C4-2B (cell line): ENCODE measurements at regions not wholly inside any gene's neighbourhood (a gene's known extent, or its start where the extent isn't known, plus 50 kb on each side); places are given as distances from the start of the nearest gene placed in this dataset.

Experiments
- ZFX ChIP-seq: fragments of 450-650 bp; IDR thresholded peaks from 2 replicates; pipeline ENCODE4 v1.6.1; 2017
- TF ChIP-seq, protein P1 (sequence below): fragments of 450-650 bp; conservative IDR thresholded peaks from 2 replicates; pipeline ENCODE4 v1.5.1; 2017; ENCODE audit warnings: mild to moderate bottlenecking

DNA sequence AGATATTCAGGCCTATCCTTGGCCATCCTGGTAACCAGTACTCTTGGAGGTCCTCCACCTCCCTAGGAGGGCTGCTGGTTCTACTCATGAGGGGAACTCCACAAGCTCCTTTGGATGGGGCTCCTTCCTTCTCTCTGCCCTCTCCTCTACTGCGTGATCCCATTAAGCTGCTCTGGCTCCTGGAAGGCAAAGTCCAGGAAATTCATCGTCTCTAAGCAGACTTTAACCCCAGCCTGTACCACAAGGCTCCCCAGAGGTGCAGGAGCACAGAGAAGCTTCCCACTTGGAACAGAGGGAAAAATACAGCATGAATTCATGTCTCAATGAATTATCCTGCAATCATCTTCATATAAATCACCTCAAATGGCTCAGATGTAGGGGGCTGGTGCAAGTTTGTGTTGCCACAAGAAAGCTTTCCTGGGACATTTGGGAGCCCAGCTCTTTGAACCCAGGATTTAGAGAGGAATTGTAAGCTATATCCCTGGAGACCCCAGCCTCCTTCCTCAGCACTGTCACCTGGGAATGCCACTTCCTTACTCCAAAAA, 355.4 kb downstream of the CDC5L start:
- TF ChIP-seq, protein P1, sequence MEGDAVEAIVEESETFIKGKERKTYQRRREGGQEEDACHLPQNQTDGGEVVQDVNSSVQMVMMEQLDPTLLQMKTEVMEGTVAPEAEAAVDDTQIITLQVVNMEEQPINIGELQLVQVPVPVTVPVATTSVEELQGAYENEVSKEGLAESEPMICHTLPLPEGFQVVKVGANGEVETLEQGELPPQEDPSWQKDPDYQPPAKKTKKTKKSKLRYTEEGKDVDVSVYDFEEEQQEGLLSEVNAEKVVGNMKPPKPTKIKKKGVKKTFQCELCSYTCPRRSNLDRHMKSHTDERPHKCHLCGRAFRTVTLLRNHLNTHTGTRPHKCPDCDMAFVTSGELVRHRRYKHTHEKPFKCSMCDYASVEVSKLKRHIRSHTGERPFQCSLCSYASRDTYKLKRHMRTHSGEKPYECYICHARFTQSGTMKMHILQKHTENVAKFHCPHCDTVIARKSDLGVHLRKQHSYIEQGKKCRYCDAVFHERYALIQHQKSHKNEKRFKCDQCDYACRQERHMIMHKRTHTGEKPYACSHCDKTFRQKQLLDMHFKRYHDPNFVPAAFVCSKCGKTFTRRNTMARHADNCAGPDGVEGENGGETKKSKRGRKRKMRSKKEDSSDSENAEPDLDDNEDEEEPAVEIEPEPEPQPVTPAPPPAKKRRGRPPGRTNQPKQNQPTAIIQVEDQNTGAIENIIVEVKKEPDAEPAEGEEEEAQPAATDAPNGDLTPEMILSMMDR = no peak
- no peak for TF ChIP-seq ZFX
